NB4 (cell line): ENCODE measurements at regions not wholly inside any gene's neighbourhood (a gene's known extent, or its start where the extent isn't known, plus 50 kb on each side); places are given as distances from the start of the nearest gene placed in this dataset.

Source experiments
- CTCF ChIP-seq: IDR thresholded peaks from one replicate; pipeline ENCODE4 v1.5.1; 2012; ENCODE audit warnings: low read depth, low read length
- MAX ChIP-seq: IDR thresholded peaks from 2 replicates; pipeline ENCODE4 v1.6.1; 2011; ENCODE audit warnings: low read depth, low read length
- POLR2A ChIP-seq: IDR thresholded peaks from 2 replicates; pipeline ENCODE4 v1.6.1; 2011; ENCODE audit warnings: mild to moderate bottlenecking; ENCODE audit not compliant: insufficient read length; ENCODE audit errors: extremely low read depth

GRCh38 chr1:112794654-112795239 is 79.6 kb upstream of the PPM1J start:
- TF ChIP-seq CTCF: no peak
- TF ChIP-seq POLR2A: no peak
- TF ChIP-seq MAX: no peak
